H9 (cell line): ENCODE measurements at regions not wholly inside any gene's neighbourhood (a gene's known extent, or its start where the extent isn't known, plus 50 kb on each side); places are given as distances from the start of the nearest gene placed in this dataset.

Experiments used
- DNase-seq: peaks from one replicate; pipeline ENCODE4 v3.0.0-alpha.2; 2017
- H2AFZ ChIP-seq: one replicate; pipeline ENCODE4 v1.6.1; 2013; ENCODE audit warnings: mild to moderate bottlenecking, low read length, control low read depth, moderate library complexity
- H2AK5ac ChIP-seq: 2 replicates; pipeline ENCODE4 v1.6.1; 2013; ENCODE audit warnings: low read length, control low read depth, mixed read lengths; ENCODE audit not compliant: insufficient read length
- H2BK120ac ChIP-seq: one replicate; pipeline ENCODE4 v1.6.1; 2013; ENCODE audit warnings: low read depth, mild to moderate bottlenecking, low read length, control low read depth, inconsistent platforms; ENCODE audit not compliant: poor library complexity, severe bottlenecking
- H2BK12ac ChIP-seq: 2 replicates; pipeline ENCODE4 v1.6.1; 2013; ENCODE audit warnings: low read length, control low read depth, mixed read lengths, low read depth; ENCODE audit not compliant: insufficient read length
- H2BK15ac ChIP-seq: 2 replicates; pipeline ENCODE4 v1.6.1; 2013; ENCODE audit warnings: low read depth, low read length, control low read depth
- H2BK20ac ChIP-seq: one replicate; pipeline ENCODE4 v1.6.1; 2013; ENCODE audit warnings: low read depth, mild to moderate bottlenecking, low read length, control low read depth, inconsistent platforms; ENCODE audit not compliant: poor library complexity, severe bottlenecking
- H2BK5ac ChIP-seq: 2 replicates; pipeline ENCODE4 v1.6.1; 2013; ENCODE audit warnings: low read length, control low read depth, mixed read lengths; ENCODE audit not compliant: insufficient read length
- H3K14ac ChIP-seq: 2 replicates; pipeline ENCODE4 v1.6.1; 2013; ENCODE audit warnings: low read length, control low read depth; ENCODE audit not compliant: insufficient read depth
- H3K18ac ChIP-seq: 2 replicates; pipeline ENCODE4 v1.6.1; 2013; ENCODE audit warnings: low read depth, mild to moderate bottlenecking, mixed read lengths, low read length, control low read depth; ENCODE audit not compliant: insufficient read length
- H3K23ac ChIP-seq: 2 replicates; pipeline ENCODE4 v1.6.1; 2013; ENCODE audit warnings: low read length, control low read depth, mixed read lengths, low read depth; ENCODE audit not compliant: insufficient read length
- H3K23me2 ChIP-seq: 2 replicates; pipeline ENCODE4 v1.6.1; 2013; ENCODE audit warnings: low read depth, mild to moderate bottlenecking, mixed read lengths, low read length, control low read depth; ENCODE audit not compliant: insufficient read length, poor library complexity, severe bottlenecking
- H3K27ac ChIP-seq: 2 replicates; pipeline ENCODE4 v1.5.1; 2013; ENCODE audit warnings: low read length, control low read depth, mixed read lengths, low read depth; ENCODE audit not compliant: insufficient read length
- H3K27me3 ChIP-seq: 2 replicates; pipeline ENCODE4 v1.6.1; 2013; ENCODE audit warnings: low read length, control low read depth, inconsistent platforms; ENCODE audit not compliant: insufficient read depth
- H3K4ac ChIP-seq: 2 replicates; pipeline ENCODE4 v1.6.1; 2013; ENCODE audit warnings: low read depth, mild to moderate bottlenecking, control low read depth, inconsistent platforms, low read length, moderate library complexity
- H3K4me1 ChIP-seq: 2 replicates; pipeline ENCODE4 v1.6.1; 2013; ENCODE audit warnings: low read length, control low read depth, inconsistent platforms; ENCODE audit not compliant: insufficient read depth
- H3K4me2 ChIP-seq: 2 replicates; pipeline ENCODE4 v1.6.1; 2013; ENCODE audit warnings: low read length, control low read depth, mixed read lengths; ENCODE audit not compliant: insufficient read length, insufficient read depth
- H3K56ac ChIP-seq: 2 replicates; pipeline ENCODE4 v1.6.1; 2013; ENCODE audit warnings: low read depth, mild to moderate bottlenecking, mixed read lengths, low read length, control low read depth; ENCODE audit not compliant: insufficient read length
- H3K79me1 ChIP-seq: 2 replicates; pipeline ENCODE4 v1.6.1; 2013; ENCODE audit warnings: low read depth, mild to moderate bottlenecking, moderate library complexity, low read length, control low read depth, inconsistent platforms; ENCODE audit not compliant: insufficient read depth, poor library complexity, severe bottlenecking
- H3K79me2 ChIP-seq: 2 replicates; pipeline ENCODE4 v1.6.1; 2013; ENCODE audit warnings: low read length, control low read depth, inconsistent platforms; ENCODE audit not compliant: insufficient read depth
- H3K9ac ChIP-seq: 2 replicates; pipeline ENCODE4 v1.6.1; 2013; ENCODE audit warnings: low read length, control low read depth, mixed read lengths; ENCODE audit not compliant: insufficient read length; ENCODE audit errors: extremely low read depth
- H3K9me3 ChIP-seq: one replicate; pipeline ENCODE4 v1.6.1; 2013; ENCODE audit warnings: low read depth, low read length, inconsistent platforms; ENCODE audit not compliant: control insufficient read depth
- H3T11ph ChIP-seq: one replicate; pipeline ENCODE4 v1.6.1; 2013; ENCODE audit warnings: mild to moderate bottlenecking, low read length, control low read depth, inconsistent platforms
- H4K20me1 ChIP-seq: one replicate; pipeline ENCODE4 v1.6.1; 2013; ENCODE audit not compliant: control insufficient read depth, insufficient read length, insufficient read depth
- H4K5ac ChIP-seq: 2 replicates; pipeline ENCODE4 v1.6.1; 2013; ENCODE audit warnings: low read depth, mild to moderate bottlenecking, mixed read lengths, low read length, control low read depth; ENCODE audit not compliant: insufficient read length
- H4K8ac ChIP-seq: replicated peaks from 2 replicates; pipeline ENCODE4 v1.6.1; 2013; ENCODE audit warnings: low read length, control low read depth, mixed read lengths, low read depth; ENCODE audit not compliant: insufficient read length
- H4K91ac ChIP-seq: 2 replicates; pipeline ENCODE4 v1.6.1; 2013; ENCODE audit warnings: low read depth, mild to moderate bottlenecking, moderate library complexity, mixed read lengths, low read length, control low read depth; ENCODE audit not compliant: insufficient read length
- H3K27ac Mint-ChIP-seq, 3 experiments: 2 replicates in 2 of 3; 3 replicates in 1 of 3; pipeline ENCODE4 v1.8.0; 2020 to 2021; ENCODE audit warnings: mixed read lengths in 3 of 3, mild to moderate bottlenecking in 1 of 3, moderate library complexity in 1 of 3
- H3K27me3 Mint-ChIP-seq: 2 replicates; pipeline ENCODE4 v1.8.0; 2021; ENCODE audit warnings: low read depth, mild to moderate bottlenecking, moderate library complexity, mixed read lengths
- H3K36me3 Mint-ChIP-seq, 3 experiments: 2 replicates in 2 of 3; 3 replicates in 1 of 3; pipeline ENCODE4 v1.8.0; 2020 to 2021; ENCODE audit warnings: low read depth in 3 of 3, mixed read lengths in 3 of 3; ENCODE audit not compliant: insufficient read depth in 1 of 3
- H3K4me1 Mint-ChIP-seq, 2 experiments: 2 replicates each; pipeline ENCODE4 v1.8.0; 2020; ENCODE audit warnings: mixed read lengths in 2 of 2
- H3K4me3 Mint-ChIP-seq, 2 experiments: 2 replicates in 1 of 2; 3 replicates in 1 of 2; pipeline ENCODE4 v1.8.0; 2020 to 2021; ENCODE audit warnings: mild to moderate bottlenecking in 2 of 2, mixed read lengths in 2 of 2, moderate library complexity in 1 of 2
- H3K9me3 Mint-ChIP-seq, 2 experiments: 2 replicates in 1 of 2; 3 replicates in 1 of 2; pipeline ENCODE4 v1.8.0; 2020; ENCODE audit warnings: mild to moderate bottlenecking in 2 of 2, mixed read lengths in 2 of 2, moderate library complexity in 1 of 2
- WGBS: extraction: QIAGEN DNeasy Blood & Tissue Kit; methylation state at CpG from one replicate; pipeline ENCODE4 v1.1.7; 2013; ENCODE audit warnings: missing lambda C conversion rate, low lambda C conversion rate, mixed read lengths; ENCODE audit not compliant: insufficient read length; ENCODE audit errors: extremely low coverage; 5-methylcytosine and 5-hydroxymethylcytosine counted together
- TF ChIP-seq, protein P1 (sequence below): fragments of 200-600 bp; sonication (generic); conservative IDR thresholded peaks from 3 replicates; pipeline ENCODE4 v1.8.0; 2021; ENCODE audit warnings: antibody characterized with exemption, mild to moderate bottlenecking

DNA sequence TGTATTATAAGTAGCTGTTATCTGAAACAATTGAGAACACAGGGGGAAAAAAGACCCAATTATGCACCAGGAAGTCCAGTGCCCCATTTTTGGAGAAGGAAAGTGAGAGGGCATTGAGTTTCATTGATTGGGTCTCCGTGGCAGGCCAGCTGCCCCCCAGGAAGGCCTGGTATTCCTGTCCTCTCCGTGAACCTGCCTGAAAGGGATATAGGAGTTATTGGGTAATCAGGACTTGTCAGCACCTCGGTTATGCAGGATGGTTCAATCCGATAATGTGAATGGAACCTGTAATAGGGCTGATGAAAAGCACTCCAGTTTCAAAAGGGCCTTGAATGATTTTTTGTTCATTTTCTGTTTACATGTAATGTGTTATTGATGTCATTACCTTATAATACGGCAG is 122.0 kb upstream of the RARB start:
- H3K18ac ChIP-seq, result no peak overlapping the region
- no peak for DNase-seq
- TF ChIP-seq, protein P1, sequence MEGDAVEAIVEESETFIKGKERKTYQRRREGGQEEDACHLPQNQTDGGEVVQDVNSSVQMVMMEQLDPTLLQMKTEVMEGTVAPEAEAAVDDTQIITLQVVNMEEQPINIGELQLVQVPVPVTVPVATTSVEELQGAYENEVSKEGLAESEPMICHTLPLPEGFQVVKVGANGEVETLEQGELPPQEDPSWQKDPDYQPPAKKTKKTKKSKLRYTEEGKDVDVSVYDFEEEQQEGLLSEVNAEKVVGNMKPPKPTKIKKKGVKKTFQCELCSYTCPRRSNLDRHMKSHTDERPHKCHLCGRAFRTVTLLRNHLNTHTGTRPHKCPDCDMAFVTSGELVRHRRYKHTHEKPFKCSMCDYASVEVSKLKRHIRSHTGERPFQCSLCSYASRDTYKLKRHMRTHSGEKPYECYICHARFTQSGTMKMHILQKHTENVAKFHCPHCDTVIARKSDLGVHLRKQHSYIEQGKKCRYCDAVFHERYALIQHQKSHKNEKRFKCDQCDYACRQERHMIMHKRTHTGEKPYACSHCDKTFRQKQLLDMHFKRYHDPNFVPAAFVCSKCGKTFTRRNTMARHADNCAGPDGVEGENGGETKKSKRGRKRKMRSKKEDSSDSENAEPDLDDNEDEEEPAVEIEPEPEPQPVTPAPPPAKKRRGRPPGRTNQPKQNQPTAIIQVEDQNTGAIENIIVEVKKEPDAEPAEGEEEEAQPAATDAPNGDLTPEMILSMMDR, result no peak
- no peak overlapping the region for H2BK12ac ChIP-seq
- H3K36me3 Mint-ChIP-seq, result no peaks in the 10 kb centered on the region
- H3K56ac ChIP-seq, result no peak overlapping the region
- no peak overlapping the region for H3K4me2 ChIP-seq
- H3K4me3 Mint-ChIP-seq, result no peak overlapping the region
- H3K79me2 ChIP-seq, result no peaks in the 10 kb centered on the region
- no peak overlapping the region for H2BK15ac ChIP-seq
- no peaks in the 10 kb centered on the region for H3K4me1 ChIP-seq
- no peaks in the 10 kb centered on the region for H3K23me2 ChIP-seq
- H3K9me3 Mint-ChIP-seq, result no peaks in the 10 kb centered on the region
- H3K9ac ChIP-seq, result no peak overlapping the region
- no peak overlapping the region for H4K5ac ChIP-seq
- no peak overlapping the region for H2BK20ac ChIP-seq
- H3K27me3 ChIP-seq, result no peaks in the 10 kb centered on the region
- no peaks in the 10 kb centered on the region for H3K79me1 ChIP-seq
- no peaks in the 10 kb centered on the region for H3K27me3 Mint-ChIP-seq
- H4K8ac ChIP-seq, result no peak overlapping the region
- H3K9me3 ChIP-seq, result no peaks in the 10 kb centered on the region
- no peak overlapping the region for H2BK5ac ChIP-seq
- H4K91ac ChIP-seq, result no peak overlapping the region
- no peak overlapping the region for H3K4ac ChIP-seq
- no CpG with 5 or more reads among the region's 5 CpGs for WGBS
- H3K27ac ChIP-seq, result no peak overlapping the region
- H3K4me1 Mint-ChIP-seq, result peaks cover 8 to 9% of the 10 kb centered on the region in 2 experiments
- no peak overlapping the region for H2BK120ac ChIP-seq
- H2AFZ ChIP-seq, result no peak overlapping the region
- H2AK5ac ChIP-seq, result no peak overlapping the region
- no peak overlapping the region for H3K27ac Mint-ChIP-seq
- H4K20me1 ChIP-seq, result no peaks in the 10 kb centered on the region
- no peak overlapping the region for H3T11ph ChIP-seq
- no peak overlapping the region for H3K23ac ChIP-seq
- H3K14ac ChIP-seq, result no peak overlapping the region
